ENCODE measurements at regions not wholly inside any gene's neighbourhood (a gene's known extent, or its start where the extent isn't known, plus 50 kb on each side); places are given as distances from the start of the nearest gene placed in this dataset.

DNA sequence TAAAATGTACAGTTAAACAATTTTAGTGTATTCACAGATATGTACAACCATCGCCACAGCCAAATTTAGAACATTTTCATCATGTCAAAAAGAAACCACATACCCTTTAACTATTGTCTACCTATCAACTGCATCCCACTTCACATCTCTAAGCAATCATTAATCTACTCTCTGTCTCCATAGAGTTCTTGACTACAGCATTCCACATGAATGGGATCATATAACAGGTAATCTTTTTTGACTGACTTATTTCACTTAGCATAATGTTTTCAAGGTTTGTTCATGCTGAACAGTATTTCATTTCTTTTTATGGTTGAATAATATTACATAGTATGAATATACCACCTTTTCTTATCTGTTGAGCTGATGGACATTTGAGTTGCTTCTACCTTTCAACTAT is 281.4 kb upstream of the EDA2R start:
- TF ChIP-seq, protein P1, sequence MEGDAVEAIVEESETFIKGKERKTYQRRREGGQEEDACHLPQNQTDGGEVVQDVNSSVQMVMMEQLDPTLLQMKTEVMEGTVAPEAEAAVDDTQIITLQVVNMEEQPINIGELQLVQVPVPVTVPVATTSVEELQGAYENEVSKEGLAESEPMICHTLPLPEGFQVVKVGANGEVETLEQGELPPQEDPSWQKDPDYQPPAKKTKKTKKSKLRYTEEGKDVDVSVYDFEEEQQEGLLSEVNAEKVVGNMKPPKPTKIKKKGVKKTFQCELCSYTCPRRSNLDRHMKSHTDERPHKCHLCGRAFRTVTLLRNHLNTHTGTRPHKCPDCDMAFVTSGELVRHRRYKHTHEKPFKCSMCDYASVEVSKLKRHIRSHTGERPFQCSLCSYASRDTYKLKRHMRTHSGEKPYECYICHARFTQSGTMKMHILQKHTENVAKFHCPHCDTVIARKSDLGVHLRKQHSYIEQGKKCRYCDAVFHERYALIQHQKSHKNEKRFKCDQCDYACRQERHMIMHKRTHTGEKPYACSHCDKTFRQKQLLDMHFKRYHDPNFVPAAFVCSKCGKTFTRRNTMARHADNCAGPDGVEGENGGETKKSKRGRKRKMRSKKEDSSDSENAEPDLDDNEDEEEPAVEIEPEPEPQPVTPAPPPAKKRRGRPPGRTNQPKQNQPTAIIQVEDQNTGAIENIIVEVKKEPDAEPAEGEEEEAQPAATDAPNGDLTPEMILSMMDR (IDR thresholded peaks at IDR 0.05) = no peak
- no peak for TF ChIP-seq ZFX (IDR thresholded peaks at IDR 0.05; ENCODE audit: borderline replicate concordance)
